ENCODE measurements at regions not wholly inside any gene's neighbourhood (a gene's known extent, or its start where the extent isn't known, plus 50 kb on each side); places are given as distances from the start of the nearest gene placed in this dataset.

- no peak for DNase-seq
Measured at GRCh38 chr4:15130441-15130840, 128.2 kb downstream of the CPEB2 start.

GRCh38 chr4:15131551-15131950, 129.3 kb downstream of the CPEB2 start:
- DNase-seq = no peak

GRCh38 chr4:15132739-15133138, 130.5 kb downstream of the CPEB2 start:
- no peak for DNase-seq

- no peak for DNase-seq
Measured at GRCh38 chr4:15139599-15139998, 137.3 kb downstream of the CPEB2 start.

GRCh38 chr4:15142201-15142600, 139.9 kb downstream of the CPEB2 start:
- DNase-seq = no peak

- DNase-seq = no peak
Measured at GRCh38 chr4:15143551-15143950, 141.3 kb downstream of the CPEB2 start.

GRCh38 chr4:15144249-15144966, 142.1 kb downstream of the CPEB2 start:
- DNase-seq = no peak

GRCh38 chr4:15144967-15145295, 142.7 kb downstream of the CPEB2 start:
- no peak for DNase-seq

- no peak for DNase-seq
Measured at GRCh38 chr4:15145709-15146108, 143.4 kb downstream of the CPEB2 start.

- DNase-seq = no peak
Measured at GRCh38 chr4:15147714-15148113, 145.4 kb downstream of the CPEB2 start.

GRCh38 chr4:15148199-15148598, 145.9 kb downstream of the CPEB2 start:
- DNase-seq = no peak

GRCh38 chr4:15148691-15149090, 146.4 kb downstream of the CPEB2 start:
- DNase-seq = no peak

- DNase-seq = no peak
Measured at GRCh38 chr4:15149234-15149838, 147.1 kb downstream of the CPEB2 start.

- DNase-seq = no peak
Measured at GRCh38 chr4:15149839-15150592, 147.7 kb downstream of the CPEB2 start.

- no peak for DNase-seq
Measured at GRCh38 chr4:15150631-15151030, 148.3 kb downstream of the CPEB2 start.

- no peak for DNase-seq
Measured at GRCh38 chr4:15151033-15151432, 148.8 kb downstream of the CPEB2 start.

- DNase-seq = no peak
Measured at GRCh38 chr4:15153662-15154061, 151.4 kb downstream of the CPEB2 start.

GRCh38 chr4:15158406-15159091, 156.3 kb downstream of the CPEB2 start:
- no peak for DNase-seq

GRCh38 chr4:15159477-15160019, 157.3 kb downstream of the CPEB2 start:
- DNase-seq = no peak

GRCh38 chr4:15161439-15161838, 159.2 kb downstream of the CPEB2 start:
- no peak for DNase-seq

GRCh38 chr4:15162046-15162445, 159.8 kb downstream of the CPEB2 start:
- DNase-seq = no peak

- no peak for DNase-seq
Measured at GRCh38 chr4:15162465-15163283, 160.4 kb downstream of the CPEB2 start.

GRCh38 chr4:15163284-15163645, 161.0 kb downstream of the CPEB2 start:
- no peak for DNase-seq
